SK-N-SH (cell line): ENCODE measurements at regions not wholly inside any gene's neighbourhood (a gene's known extent, or its start where the extent isn't known, plus 50 kb on each side); places are given as distances from the start of the nearest gene placed in this dataset.

Experiments used
- CTCF ChIA-PET: fragments of 300-600, 350-600 bp; formaldehyde crosslinking; extraction: SDS; loops from one replicate; lab custom pipeline; 2021; lab: Yijun Ruan, JAX
- POLR2A ChIA-PET: fragments of 350-600 bp; sonication (Branson Sonifier 250); formaldehyde crosslinking; extraction: SDS; loops from one replicate; lab custom pipeline; 2020; ENCODE audit warnings: antibody characterized with exemption, inconsistent platforms; lab: Yijun Ruan, JAX
- DNase-seq: peaks from one replicate; pipeline ENCODE4 v3.0.0; 2012
- H2AFZ ChIP-seq: fragments of 200-600 bp; sonication (generic); 2 replicates; pipeline ENCODE4 v1.8.1; 2016; ENCODE audit warnings: antibody characterized with exemption, mild to moderate bottlenecking, low read depth
- H3F3A ChIP-seq: fragments of 200-600 bp; sonication (generic); replicated peaks from 2 replicates; pipeline ENCODE3; 2016; ENCODE audit warnings: antibody characterized with exemption, mild to moderate bottlenecking; ENCODE audit not compliant: insufficient read depth
- H3K27ac ChIP-seq, 2 experiments: fragments of 200-500 bp in 1 of 2; fragments of 200-600 bp in 1 of 2; sonication (Bioruptor generic) in 1 of 2; sonication (generic), shearing (Covaris generic) in 1 of 2; 2 replicates each; pipeline versions ENCODE4 v1.5.1 to v1.6.1; 2014 to 2016; ENCODE audit warnings: low read depth in 2 of 2, inconsistent platforms in 1 of 2, low read length in 1 of 2, mild to moderate bottlenecking in 1 of 2, mixed read lengths in 1 of 2
- H3K27me3 ChIP-seq: fragments of 200-600 bp; sonication (generic), shearing (Covaris generic); 2 replicates; pipeline ENCODE4 v1.6.1; 2016; ENCODE audit warnings: mixed run types; ENCODE audit not compliant: insufficient read depth
- H3K36me3 ChIP-seq, 2 experiments: fragments of 200-500 bp in 1 of 2; fragments of 200-600 bp in 1 of 2; sonication (Bioruptor generic) in 1 of 2; sonication (generic) in 1 of 2; replicated peaks in 1 of 2; 2 replicates each; pipeline versions ENCODE3 to v1.5.1; 2014 to 2016; ENCODE audit warnings: low read length in 1 of 2, mild to moderate bottlenecking in 1 of 2; ENCODE audit not compliant: insufficient read depth in 2 of 2, control insufficient read depth in 1 of 2
- H3K4me1 ChIP-seq, 2 experiments: fragments of 200-500 bp in 1 of 2; fragments of 200-600 bp in 1 of 2; sonication (Bioruptor generic) in 1 of 2; sonication (generic), shearing (Covaris generic) in 1 of 2; 2 replicates each; pipeline versions ENCODE4 v1.5.1 to v1.6.1; 2014 to 2016; ENCODE audit warnings: low read depth in 1 of 2, low read length in 1 of 2, mixed run types in 1 of 2; ENCODE audit not compliant: insufficient read depth in 2 of 2, control insufficient read depth in 1 of 2
- H3K4me2 ChIP-seq: fragments of 200-600 bp; sonication (generic), shearing (Covaris generic); 2 replicates; pipeline ENCODE4 v1.6.1; 2017; ENCODE audit warnings: mixed run types
- H3K4me3 ChIP-seq, 2 experiments: fragments of 200-500 bp in 1 of 2; fragments of 200-600 bp in 1 of 2; sonication (Bioruptor generic) in 1 of 2; sonication (generic), shearing (Covaris generic) in 1 of 2; 2 replicates each; pipeline versions ENCODE4 v1.5.1 to v1.8.1; 2014 to 2016; ENCODE audit warnings: low read depth in 2 of 2, inconsistent platforms in 1 of 2, low read length in 1 of 2, mild to moderate bottlenecking in 1 of 2, mixed read lengths in 1 of 2, moderate library complexity in 1 of 2
- H3K79me2 ChIP-seq: fragments of 200-600 bp; sonication (generic); 2 replicates; pipeline ENCODE4 v1.8.1; 2017; ENCODE audit warnings: mild to moderate bottlenecking; ENCODE audit not compliant: insufficient read depth
- H3K9ac ChIP-seq: fragments of 200-600 bp; sonication (generic); 2 replicates; pipeline ENCODE4 v1.6.1; 2017; ENCODE audit warnings: mixed run types
- H3K9me2 ChIP-seq: fragments of 200-600 bp; sonication (generic); 2 replicates; pipeline ENCODE4 v1.6.1; 2017; ENCODE audit warnings: mixed run types
- H3K9me3 ChIP-seq: fragments of 200-600 bp; sonication (generic); 2 replicates; pipeline ENCODE4 v1.6.1; 2017; ENCODE audit warnings: mixed run types, mild to moderate bottlenecking, moderate library complexity
- H4K20me1 ChIP-seq: fragments of 200-600 bp; sonication (generic); 2 replicates; pipeline ENCODE4 v1.6.1; 2017; ENCODE audit warnings: mild to moderate bottlenecking, mixed run types; ENCODE audit not compliant: insufficient read depth
- CHD2 ChIP-seq: fragments of 150-350 bp; IDR thresholded peaks from 2 replicates; pipeline ENCODE4 v1.6.1; 2018; ENCODE audit warnings: low read length; ENCODE audit not compliant: partially characterized antibody
- CTCF ChIP-seq: fragments of 200-600 bp; sonication (generic); IDR thresholded peaks from 2 replicates; pipeline ENCODE4 v1.6.1; 2017; ENCODE audit warnings: antibody characterized with exemption, mild to moderate bottlenecking, moderate library complexity
- EP300 ChIP-seq, 2 experiments: IDR thresholded peaks; 2 replicates each; pipeline versions ENCODE4 v1.4.0 to v1.6.1; 2012; ENCODE audit warnings: borderline replicate concordance in 1 of 2, low read depth in 1 of 2, low read length in 1 of 2
- EZH2phosphoT487 ChIP-seq: fragments of 200-600 bp; sonication (generic); IDR thresholded peaks from 2 replicates; pipeline ENCODE4 v1.6.1; 2017; ENCODE audit warnings: low read depth, mixed run types, mild to moderate bottlenecking, antibody characterized with exemption, moderate library complexity, borderline replicate concordance
- FOXM1 ChIP-seq: IDR thresholded peaks from 2 replicates; pipeline ENCODE4 v1.4.0; 2012; ENCODE audit warnings: low read depth, mild to moderate bottlenecking
- GABPA ChIP-seq: IDR thresholded peaks from 2 replicates; pipeline ENCODE4 v1.4.0; 2012; ENCODE audit warnings: low read depth, mild to moderate bottlenecking
- GATA2 ChIP-seq: sonication (generic); formaldehyde crosslinking; IDR thresholded peaks from 2 replicates; pipeline ENCODE4 v1.5.0; 2020; ENCODE audit warnings: mild to moderate bottlenecking, missing genetic modification reagents
- JUND ChIP-seq: IDR thresholded peaks from 2 replicates; pipeline ENCODE4 v1.4.0; 2012
- NFIC ChIP-seq: IDR thresholded peaks from 2 replicates; pipeline ENCODE4 v1.4.0; 2012; ENCODE audit warnings: borderline replicate concordance
- NRF1 ChIP-seq: IDR thresholded peaks from 2 replicates; pipeline ENCODE4 v1.6.1; 2012; ENCODE audit warnings: low read depth, mild to moderate bottlenecking, low read length
- PBX3 ChIP-seq: IDR thresholded peaks from 2 replicates; pipeline ENCODE4; 2012
- POLR2AphosphoS5 ChIP-seq: IDR thresholded peaks from 2 replicates; pipeline ENCODE4 v1.6.1; 2012; ENCODE audit warnings: low read depth, low read length
- RAD21 ChIP-seq: IDR thresholded peaks from 2 replicates; pipeline ENCODE4 v1.6.1; 2012; ENCODE audit warnings: mild to moderate bottlenecking, low read length
- RCOR1 ChIP-seq: fragments of 150-350 bp; IDR thresholded peaks from 2 replicates; pipeline ENCODE4 v1.6.1; 2017; ENCODE audit warnings: antibody characterized with exemption, low read length
- RFX5 ChIP-seq: IDR thresholded peaks from 2 replicates; pipeline ENCODE4 v1.6.1; 2012; ENCODE audit warnings: mild to moderate bottlenecking, improper control_type of control experiment, low read length
- SIN3A ChIP-seq: IDR thresholded peaks from 2 replicates; pipeline ENCODE4 v1.6.1; 2012; ENCODE audit warnings: low read depth, mild to moderate bottlenecking, low read length, moderate library complexity, borderline replicate concordance
- SMC3 ChIP-seq: IDR thresholded peaks from 2 replicates; pipeline ENCODE4 v1.6.1; 2012; ENCODE audit warnings: low read depth, low read length, improper control_type of control experiment
- TAF1 ChIP-seq: IDR thresholded peaks from 2 replicates; pipeline ENCODE4 v1.6.1; 2012; ENCODE audit warnings: low read depth, mild to moderate bottlenecking, low read length, moderate library complexity, borderline replicate concordance
- YY1 ChIP-seq: IDR thresholded peaks from 2 replicates; pipeline ENCODE4 v1.4.0; 2012; ENCODE audit warnings: low read depth, mild to moderate bottlenecking
- WGBS: methylation state at CpG from one replicate; pipeline ENCODE4 v1.1.6; 2017; ENCODE audit warnings: low lambda C conversion rate; 5-methylcytosine and 5-hydroxymethylcytosine counted together
- TF ChIP-seq, protein P1 (sequence below): IDR thresholded peaks from 2 replicates; pipeline ENCODE4 v1.6.1; 2012; ENCODE audit warnings: mild to moderate bottlenecking, low read depth, low read length, moderate library complexity
- TF ChIP-seq, protein P2 (sequence below): fragments of 150-350 bp; IDR thresholded peaks from 2 replicates; pipeline ENCODE4 v1.6.1; 2016; ENCODE audit warnings: mild to moderate bottlenecking, low read depth, low read length

- Histone ChIP-seq H3K4me1 (no peaks in the 10 kb centered on the region), H3K27ac (no peak overlapping the region), H3K9ac (no peak overlapping the region), H3K9me3 (no peaks in the 10 kb centered on the region), H3K36me3 (no peaks in the 10 kb centered on the region), H3K79me2 (no peaks in the 10 kb centered on the region), H3F3A (no peaks in the 10 kb centered on the region), H3K9me2 (no peaks in the 10 kb centered on the region), H3K27me3 (no peaks in the 10 kb centered on the region), H3K4me2 (no peak overlapping the region), H2AFZ (no peak overlapping the region), H3K4me3 (no peak overlapping the region), H4K20me1 (no peaks in the 10 kb centered on the region)
- no peak for DNase-seq
- WGBS: 27% methylated on average over 3 of the region's 3 CpGs
- CTCF ChIA-PET: no interaction called here
- POLR2A ChIA-PET: no interaction called here
- TF ChIP-seq EP300 (IDR thresholded peaks at IDR 0.05; ENCODE audit: borderline replicate concordance in 1 of 2, low read depth in 1 of 2, low read length in 1 of 2) (no peak), RCOR1 (no peak), YY1 (no peak), RAD21 (no peak), PBX3 (no peak), SMC3 (no peak), POLR2AphosphoS5 (no peak), CTCF (no peak), EZH2phosphoT487 (no peak), JUND (no peak), CHD2 (no peak)
- TF ChIP-seq, protein P1, sequence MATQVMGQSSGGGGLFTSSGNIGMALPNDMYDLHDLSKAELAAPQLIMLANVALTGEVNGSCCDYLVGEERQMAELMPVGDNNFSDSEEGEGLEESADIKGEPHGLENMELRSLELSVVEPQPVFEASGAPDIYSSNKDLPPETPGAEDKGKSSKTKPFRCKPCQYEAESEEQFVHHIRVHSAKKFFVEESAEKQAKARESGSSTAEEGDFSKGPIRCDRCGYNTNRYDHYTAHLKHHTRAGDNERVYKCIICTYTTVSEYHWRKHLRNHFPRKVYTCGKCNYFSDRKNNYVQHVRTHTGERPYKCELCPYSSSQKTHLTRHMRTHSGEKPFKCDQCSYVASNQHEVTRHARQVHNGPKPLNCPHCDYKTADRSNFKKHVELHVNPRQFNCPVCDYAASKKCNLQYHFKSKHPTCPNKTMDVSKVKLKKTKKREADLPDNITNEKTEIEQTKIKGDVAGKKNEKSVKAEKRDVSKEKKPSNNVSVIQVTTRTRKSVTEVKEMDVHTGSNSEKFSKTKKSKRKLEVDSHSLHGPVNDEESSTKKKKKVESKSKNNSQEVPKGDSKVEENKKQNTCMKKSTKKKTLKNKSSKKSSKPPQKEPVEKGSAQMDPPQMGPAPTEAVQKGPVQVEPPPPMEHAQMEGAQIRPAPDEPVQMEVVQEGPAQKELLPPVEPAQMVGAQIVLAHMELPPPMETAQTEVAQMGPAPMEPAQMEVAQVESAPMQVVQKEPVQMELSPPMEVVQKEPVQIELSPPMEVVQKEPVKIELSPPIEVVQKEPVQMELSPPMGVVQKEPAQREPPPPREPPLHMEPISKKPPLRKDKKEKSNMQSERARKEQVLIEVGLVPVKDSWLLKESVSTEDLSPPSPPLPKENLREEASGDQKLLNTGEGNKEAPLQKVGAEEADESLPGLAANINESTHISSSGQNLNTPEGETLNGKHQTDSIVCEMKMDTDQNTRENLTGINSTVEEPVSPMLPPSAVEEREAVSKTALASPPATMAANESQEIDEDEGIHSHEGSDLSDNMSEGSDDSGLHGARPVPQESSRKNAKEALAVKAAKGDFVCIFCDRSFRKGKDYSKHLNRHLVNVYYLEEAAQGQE: no peak
Observed at GRCh38 chr20:55530763-55531162, 474.6 kb downstream of the CBLN4 start.

DNA sequence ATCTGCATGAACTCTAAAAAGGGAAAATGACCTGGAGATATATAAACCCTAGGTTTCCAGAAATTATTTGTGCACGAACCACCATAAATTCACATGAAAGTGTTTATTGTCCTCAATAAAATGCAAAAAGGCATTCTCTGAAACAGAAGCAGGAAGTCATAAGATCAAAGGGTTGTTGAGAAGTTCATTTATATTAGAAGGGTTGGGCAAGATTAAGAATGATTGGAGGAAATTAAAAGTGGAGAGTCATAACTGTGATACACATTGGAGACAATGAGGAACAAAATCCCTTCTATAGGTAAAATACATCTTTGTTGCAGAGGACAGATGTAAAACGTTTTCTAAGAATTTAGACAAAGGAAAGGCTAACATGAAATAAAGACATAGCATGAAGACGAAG, 476.8 kb downstream of the CBLN4 start:
- no peak overlapping the region for H3K4me2 ChIP-seq
- ChIA-PET POLR2A (no interaction called here), CTCF (no interaction called here)
- WGBS: 10% methylated on average over 3 of the region's 3 CpGs
- DNase-seq: no peak
- no peaks in the 10 kb centered on the region for H3K36me3 ChIP-seq
- no peaks in the 10 kb centered on the region for H3K9me3 ChIP-seq
- H3K79me2 ChIP-seq: no peaks in the 10 kb centered on the region
- no peaks in the 10 kb centered on the region for H4K20me1 ChIP-seq
- no peaks in the 10 kb centered on the region for H3F3A ChIP-seq
- H3K4me1 ChIP-seq: no peaks in the 10 kb centered on the region
- H3K27ac ChIP-seq: no peak overlapping the region
- H3K4me3 ChIP-seq: no peak overlapping the region
- no peak overlapping the region for H3K9ac ChIP-seq
- no peak overlapping the region for H2AFZ ChIP-seq
- no peaks in the 10 kb centered on the region for H3K9me2 ChIP-seq
- H3K27me3 ChIP-seq: no peaks in the 10 kb centered on the region
- no peak for TF ChIP-seq RCOR1
- TF ChIP-seq, protein P2, sequence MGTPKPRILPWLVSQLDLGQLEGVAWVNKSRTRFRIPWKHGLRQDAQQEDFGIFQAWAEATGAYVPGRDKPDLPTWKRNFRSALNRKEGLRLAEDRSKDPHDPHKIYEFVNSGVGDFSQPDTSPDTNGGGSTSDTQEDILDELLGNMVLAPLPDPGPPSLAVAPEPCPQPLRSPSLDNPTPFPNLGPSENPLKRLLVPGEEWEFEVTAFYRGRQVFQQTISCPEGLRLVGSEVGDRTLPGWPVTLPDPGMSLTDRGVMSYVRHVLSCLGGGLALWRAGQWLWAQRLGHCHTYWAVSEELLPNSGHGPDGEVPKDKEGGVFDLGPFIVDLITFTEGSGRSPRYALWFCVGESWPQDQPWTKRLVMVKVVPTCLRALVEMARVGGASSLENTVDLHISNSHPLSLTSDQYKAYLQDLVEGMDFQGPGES: no peak
- no peak for TF ChIP-seq NFIC
- no peak for TF ChIP-seq RFX5
- no peak for TF ChIP-seq GATA2 (CRISPR knock-in tag)
- no peak for TF ChIP-seq FOXM1
- no peak for TF ChIP-seq TAF1
- no peak for TF ChIP-seq EZH2phosphoT487
- no peak for TF ChIP-seq SIN3A
- no peak for TF ChIP-seq NRF1
- TF ChIP-seq GABPA: no peak
